SK-N-SH (cell line): ENCODE measurements at regions not wholly inside any gene's neighbourhood (a gene's known extent, or its start where the extent isn't known, plus 50 kb on each side); places are given as distances from the start of the nearest gene placed in this dataset.

Source experiments
- CTCF ChIP-seq: fragments of 200-600 bp; sonication (generic); IDR thresholded peaks from 2 replicates; pipeline ENCODE4 v1.6.1; 2017; ENCODE audit warnings: antibody characterized with exemption, mild to moderate bottlenecking, moderate library complexity
- MXI1 ChIP-seq: IDR thresholded peaks from 2 replicates; pipeline ENCODE4 v1.6.1; 2012; ENCODE audit warnings: mild to moderate bottlenecking, low read depth, low read length, improper control_type of control experiment
- NRF1 ChIP-seq: IDR thresholded peaks from 2 replicates; pipeline ENCODE4 v1.6.1; 2012; ENCODE audit warnings: low read depth, mild to moderate bottlenecking, low read length
- POLR2AphosphoS5 ChIP-seq: IDR thresholded peaks from 2 replicates; pipeline ENCODE4 v1.6.1; 2012; ENCODE audit warnings: low read depth, low read length
- RAD21 ChIP-seq: IDR thresholded peaks from 2 replicates; pipeline ENCODE4 v1.6.1; 2012; ENCODE audit warnings: mild to moderate bottlenecking, low read length
- RCOR1 ChIP-seq: fragments of 150-350 bp; IDR thresholded peaks from 2 replicates; pipeline ENCODE4 v1.6.1; 2017; ENCODE audit warnings: antibody characterized with exemption, low read length
- TAF1 ChIP-seq: IDR thresholded peaks from 2 replicates; pipeline ENCODE4 v1.6.1; 2012; ENCODE audit warnings: low read depth, mild to moderate bottlenecking, low read length, moderate library complexity, borderline replicate concordance
- TCF12 ChIP-seq: IDR thresholded peaks from 2 replicates; pipeline ENCODE4 v1.4.0; 2012
- TEAD4 ChIP-seq: IDR thresholded peaks from 2 replicates; pipeline ENCODE4 v1.4.0; 2012; ENCODE audit warnings: mild to moderate bottlenecking, borderline replicate concordance; ENCODE audit not compliant: insufficient read depth
- USF2 ChIP-seq: fragments of 150-350 bp; IDR thresholded peaks from 2 replicates; pipeline ENCODE4 v1.6.1; 2017; ENCODE audit warnings: antibody characterized with exemption, low read length, low read depth, borderline replicate concordance

DNA sequence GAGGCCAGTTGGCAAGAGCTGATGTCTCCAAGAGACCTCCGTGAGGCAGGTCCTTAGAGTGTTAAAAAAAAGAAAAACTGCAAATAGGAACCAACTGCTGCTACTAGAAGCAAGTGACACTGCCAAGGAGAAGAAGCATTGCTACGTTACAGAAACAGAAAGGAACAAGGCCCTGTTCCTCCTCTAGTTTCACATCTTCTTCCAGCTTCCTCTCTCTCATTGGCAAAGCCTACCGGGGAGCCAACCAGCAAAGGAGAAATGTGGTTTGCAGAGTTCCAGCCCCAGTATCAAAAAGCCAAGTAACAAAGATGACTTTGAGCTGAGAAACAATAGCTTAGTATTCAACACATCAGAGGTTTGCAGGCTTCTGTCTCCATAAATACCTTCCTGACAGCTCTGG lies 145.9 kb downstream of the PRELID2 start:
- TF ChIP-seq CTCF (no peak), RAD21 (no peak), USF2 (no peak), TEAD4 (no peak), RCOR1 (no peak), MXI1 (no peak), POLR2AphosphoS5 (no peak), TCF12 (no peak), NRF1 (no peak), TAF1 (no peak)
